Fibroblast of lung (primary cell): ENCODE measurements at regions not wholly inside any gene's neighbourhood (a gene's known extent, or its start where the extent isn't known, plus 50 kb on each side); places are given as distances from the start of the nearest gene placed in this dataset.

Source experiments
- EZH2 ChIP-seq: IDR thresholded peaks from 2 replicates; pipeline ENCODE4 v1.5.1; 2012; ENCODE audit warnings: low read length, control low read depth, mild to moderate bottlenecking; ENCODE audit errors: missing control alignments
- TF ChIP-seq, protein P1 (sequence below), 2 donors: IDR thresholded peaks in 1 of 2; conservative IDR thresholded peaks in 1 of 2; 1 replicate in 1 of 2; 2 replicates in 1 of 2; pipeline ENCODE4 v1.5.1; 2011 to 2012; ENCODE audit warnings: low read length in 2 of 2, control low read depth in 1 of 2, inconsistent platforms in 1 of 2, low read depth in 1 of 2, mild to moderate bottlenecking in 1 of 2

- TF ChIP-seq, protein P1, sequence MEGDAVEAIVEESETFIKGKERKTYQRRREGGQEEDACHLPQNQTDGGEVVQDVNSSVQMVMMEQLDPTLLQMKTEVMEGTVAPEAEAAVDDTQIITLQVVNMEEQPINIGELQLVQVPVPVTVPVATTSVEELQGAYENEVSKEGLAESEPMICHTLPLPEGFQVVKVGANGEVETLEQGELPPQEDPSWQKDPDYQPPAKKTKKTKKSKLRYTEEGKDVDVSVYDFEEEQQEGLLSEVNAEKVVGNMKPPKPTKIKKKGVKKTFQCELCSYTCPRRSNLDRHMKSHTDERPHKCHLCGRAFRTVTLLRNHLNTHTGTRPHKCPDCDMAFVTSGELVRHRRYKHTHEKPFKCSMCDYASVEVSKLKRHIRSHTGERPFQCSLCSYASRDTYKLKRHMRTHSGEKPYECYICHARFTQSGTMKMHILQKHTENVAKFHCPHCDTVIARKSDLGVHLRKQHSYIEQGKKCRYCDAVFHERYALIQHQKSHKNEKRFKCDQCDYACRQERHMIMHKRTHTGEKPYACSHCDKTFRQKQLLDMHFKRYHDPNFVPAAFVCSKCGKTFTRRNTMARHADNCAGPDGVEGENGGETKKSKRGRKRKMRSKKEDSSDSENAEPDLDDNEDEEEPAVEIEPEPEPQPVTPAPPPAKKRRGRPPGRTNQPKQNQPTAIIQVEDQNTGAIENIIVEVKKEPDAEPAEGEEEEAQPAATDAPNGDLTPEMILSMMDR (conservative IDR thresholded peaks at IDR 0.05 in 1 of 2, IDR thresholded peaks at IDR 0.05 in 1 of 2; ENCODE audit: low read depth in 1 of 2, low read length in 2 of 2), result no peak
- TF ChIP-seq EZH2, result no peak
These were observed 1282.3 kb upstream of the FLRT2 start for GRCh38 chr14:84247693-84248092.
